HCEC 1CT (cell line): ENCODE measurements at regions not wholly inside any gene's neighbourhood (a gene's known extent, or its start where the extent isn't known, plus 50 kb on each side); places are given as distances from the start of the nearest gene placed in this dataset.

Experiments used
- DNase-seq: peaks from one replicate; pipeline ENCODE4 v3.0.0-alpha.2; 2017

DNA sequence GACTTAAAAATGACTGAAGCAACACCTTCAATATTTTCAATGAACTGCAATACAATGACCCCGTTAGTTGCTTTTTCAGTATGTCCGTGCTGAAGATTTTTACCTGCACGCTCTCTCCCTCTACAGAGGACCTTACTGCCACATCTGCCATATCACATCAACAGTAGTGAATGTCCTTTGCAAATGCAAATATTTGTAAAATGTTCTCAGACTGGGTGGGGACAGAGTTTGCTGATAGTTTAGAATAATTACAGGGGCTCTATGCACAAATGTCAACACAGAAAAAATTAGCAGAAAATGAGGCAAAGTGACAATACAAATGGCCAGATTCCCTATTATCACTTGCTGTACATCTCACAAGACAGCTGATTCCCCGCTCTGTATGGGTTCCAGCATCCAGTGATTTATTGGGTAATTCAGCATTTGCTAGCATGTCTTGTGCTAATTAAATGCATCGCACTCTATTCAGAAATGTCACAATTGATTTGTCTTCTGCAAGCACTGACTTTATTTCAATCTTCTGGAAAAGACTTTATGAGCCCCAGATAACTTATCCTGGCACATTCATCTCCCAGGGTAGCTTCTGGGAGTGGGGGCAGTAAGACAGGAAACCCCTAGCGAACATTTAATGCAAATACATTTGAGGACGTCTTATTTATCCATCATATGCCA, 69.1 kb upstream of the PTER start:
- no peak for DNase-seq

DNA sequence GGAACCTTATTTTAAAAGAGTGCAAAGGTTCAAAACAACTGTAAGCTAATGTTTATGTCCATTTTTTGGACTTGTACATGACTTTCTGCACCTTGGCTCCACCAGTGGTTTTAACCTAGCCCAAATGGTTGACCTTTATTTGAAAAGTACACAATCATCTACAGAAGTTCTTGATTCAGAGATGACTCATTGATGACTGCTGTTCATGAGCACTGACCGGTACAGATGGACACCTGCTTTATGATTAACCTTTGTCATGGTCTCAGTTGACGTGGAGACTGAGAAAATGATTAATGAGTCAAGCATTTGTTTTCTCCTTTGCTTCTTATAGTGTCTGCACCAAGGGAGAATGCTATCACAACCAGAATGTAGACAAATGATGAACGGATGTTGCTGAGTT, 55.7 kb upstream of the PTER start:
- peak; percentile 30 for DNase-seq

DNA sequence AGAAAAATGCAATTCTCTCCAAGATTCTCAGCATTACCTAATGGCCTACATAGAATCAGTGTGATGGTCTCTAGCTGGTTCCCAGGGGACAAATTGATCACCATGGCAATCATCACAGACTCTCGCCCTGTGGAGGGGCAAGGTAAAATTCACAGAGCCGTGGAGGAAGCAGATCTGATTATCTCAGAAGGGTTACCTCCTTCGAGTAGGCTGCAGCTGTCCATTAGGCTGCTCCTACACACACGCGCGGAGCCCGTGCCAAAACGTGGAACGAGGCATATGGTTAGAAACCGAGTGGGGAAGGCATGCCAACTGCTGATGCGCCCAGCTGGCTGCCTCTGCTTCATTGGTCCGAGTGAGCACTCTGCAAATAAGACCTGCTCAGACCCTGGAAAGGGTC, 52.8 kb upstream of the PTER start:
- DNase-seq: no peak

DNA sequence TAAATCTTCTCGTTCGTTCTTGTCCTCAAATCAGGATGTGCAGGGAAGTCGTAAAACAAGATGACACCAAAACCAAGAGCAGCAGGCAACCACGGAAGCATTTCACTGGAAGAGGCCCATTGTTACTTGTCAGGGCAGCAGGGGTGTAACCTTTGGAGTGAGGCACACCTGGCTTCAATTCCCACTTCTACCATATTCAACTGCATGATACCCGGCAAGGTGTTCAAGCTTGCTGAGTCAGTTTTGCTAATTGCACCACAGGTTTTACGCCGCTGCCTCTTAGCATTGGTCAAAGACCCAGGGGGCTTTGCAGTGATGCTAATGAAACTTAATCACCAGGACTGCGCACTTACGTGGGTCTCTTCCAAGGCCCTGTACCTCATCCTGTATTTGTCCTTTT, 50.0 kb upstream of the PTER start:
- no peak for DNase-seq
